H1 (cell line): ENCODE measurements at regions not wholly inside any gene's neighbourhood (a gene's known extent, or its start where the extent isn't known, plus 50 kb on each side); places are given as distances from the start of the nearest gene placed in this dataset.
A peak's percentile ranks its signal among the peaks of the same experiment; 100 is the strongest.

Experiments used
- CTCF ChIA-PET: fragments of 300-600 bp; sonication (Branson Sonifier 250); formaldehyde crosslinking; loops from one replicate; lab custom pipeline; 2021; ENCODE audit not compliant: partially characterized antibody; lab: Charles Lee
- POLR2A ChIA-PET: fragments of 300-600 bp; sonication (Branson Sonifier 250); formaldehyde crosslinking; loops from one replicate; lab custom pipeline; 2021; ENCODE audit warnings: inconsistent platforms; ENCODE audit not compliant: partially characterized antibody; lab: Charles Lee
- DNase-seq, 2 experiments: peaks; one replicate each; pipeline versions ENCODE4 v3.0.0 to v3.0.0-alpha.2; 2010 to 2022; ENCODE audit warnings: low spot score in 2 of 2, low read depth in 1 of 2, mixed read lengths in 1 of 2
- FAIRE-seq: peaks from 2 replicates; lab custom pipeline; 2011; peaks lifted over from hg19 to GRCh38; lab: Jason Lieb, UNC
- H2AFZ ChIP-seq: 2 replicates; pipeline ENCODE4 v1.8.1; 2012; ENCODE audit warnings: low read length, inconsistent platforms
- H2AK5ac ChIP-seq: 2 replicates; pipeline ENCODE4 v1.6.1; 2013; ENCODE audit warnings: low read depth, low read length
- H2BK120ac ChIP-seq: replicated peaks from 2 replicates; pipeline ENCODE3; 2013; ENCODE audit warnings: low read depth, low read length, inconsistent platforms
- H2BK12ac ChIP-seq: 2 replicates; pipeline ENCODE4 v1.6.1; 2013; ENCODE audit warnings: low read depth, low read length
- H2BK15ac ChIP-seq: 2 replicates; pipeline ENCODE4 v1.6.1; 2013; ENCODE audit warnings: low read length
- H2BK20ac ChIP-seq: 2 replicates; pipeline ENCODE4 v1.6.1; 2013; ENCODE audit warnings: low read length
- H2BK5ac ChIP-seq: 2 replicates; pipeline ENCODE4 v1.6.1; 2013; ENCODE audit warnings: low read depth, low read length
- H3K14ac ChIP-seq: 2 replicates; pipeline ENCODE4 v1.6.1; 2013; ENCODE audit warnings: inconsistent platforms; ENCODE audit not compliant: insufficient read length
- H3K18ac ChIP-seq: 2 replicates; pipeline ENCODE4 v1.6.1; 2013; ENCODE audit warnings: low read length; ENCODE audit errors: extremely low read depth
- H3K23ac ChIP-seq: 2 replicates; pipeline ENCODE4 v1.6.1; 2013; ENCODE audit warnings: inconsistent platforms; ENCODE audit not compliant: insufficient read length
- H3K23me2 ChIP-seq: 2 replicates; pipeline ENCODE4 v1.6.1; 2013; ENCODE audit warnings: low read depth, low read length
- H3K27ac ChIP-seq: 2 replicates; pipeline ENCODE4 v1.6.1; 2011; ENCODE audit warnings: low read depth, low read length, inconsistent platforms
- H3K27me3 ChIP-seq, 4 experiments: replicated peaks in 1 of 4; 1 replicate in 1 of 4; 2 replicates in 3 of 4; pipeline versions ENCODE4 v1.6.1 to v1.8.1; 2011 to 2013; ENCODE audit warnings: low read length in 3 of 4, mild to moderate bottlenecking in 3 of 4, inconsistent platforms in 2 of 4, mixed read lengths in 2 of 4, moderate library complexity in 1 of 4; ENCODE audit not compliant: control insufficient read depth in 3 of 4, insufficient read depth in 3 of 4; ENCODE audit errors: extremely low read depth in 1 of 4
- H3K36me3 ChIP-seq, 4 experiments: 2 replicates each; pipeline versions ENCODE4 v1.6.1 to v1.8.1; 2011 to 2013; ENCODE audit warnings: mild to moderate bottlenecking in 4 of 4, low read length in 3 of 4, moderate library complexity in 2 of 4, control low read depth in 1 of 4, inconsistent platforms in 1 of 4; ENCODE audit not compliant: insufficient read depth in 4 of 4, control insufficient read depth in 2 of 4
- H3K4ac ChIP-seq: replicated peaks from 2 replicates; pipeline ENCODE3; 2013; ENCODE audit warnings: low read length, low read depth, mixed read lengths, inconsistent platforms; ENCODE audit not compliant: insufficient read length
- H3K4me1 ChIP-seq, 4 experiments: replicated peaks in 1 of 4; 1 replicate in 1 of 4; 2 replicates in 3 of 4; pipeline versions ENCODE4 v1.6.1 to v1.8.1; 2011 to 2013; ENCODE audit warnings: low read length in 3 of 4, inconsistent platforms in 2 of 4, mixed read lengths in 1 of 4; ENCODE audit not compliant: insufficient read depth in 4 of 4, control insufficient read depth in 3 of 4
- H3K4me2 ChIP-seq, 2 experiments: 2 replicates each; pipeline versions ENCODE4 v1.6.1 to v1.8.1; 2011 to 2013; ENCODE audit warnings: low read depth in 2 of 2, low read length in 2 of 2, control low read depth in 1 of 2, inconsistent platforms in 1 of 2, mild to moderate bottlenecking in 1 of 2; ENCODE audit not compliant: insufficient read depth in 1 of 2
- H3K4me3 ChIP-seq, 4 experiments: fragments of 200-600, 300-600 bp in 1 of 4; sonication (generic), shearing (Covaris generic), sonication (Bioruptor Twin) in 1 of 4; 2 replicates each; pipeline versions ENCODE4 v1.5.1 to v1.8.1; 2011 to 2016; ENCODE audit warnings: low read length in 4 of 4, low read depth in 3 of 4, control low read depth in 2 of 4, inconsistent platforms in 2 of 4, mild to moderate bottlenecking in 2 of 4, mixed read lengths in 1 of 4, moderate library complexity in 1 of 4; ENCODE audit not compliant: insufficient read depth in 2 of 4; ENCODE audit errors: extremely low read depth in 1 of 4
- H3K56ac ChIP-seq: replicated peaks from 2 replicates; pipeline ENCODE3; 2013; ENCODE audit warnings: low read depth, mild to moderate bottlenecking, mixed read lengths, low read length, inconsistent platforms; ENCODE audit not compliant: insufficient read length
- H3K79me1 ChIP-seq: 2 replicates; pipeline ENCODE4 v1.6.1; 2013; ENCODE audit warnings: low read depth, low read length, control low read depth
- H3K79me2 ChIP-seq, 2 experiments: 2 replicates each; pipeline versions ENCODE4 v1.6.1 to v1.8.1; 2012 to 2013; ENCODE audit warnings: low read length in 2 of 2, mild to moderate bottlenecking in 2 of 2, inconsistent platforms in 1 of 2; ENCODE audit not compliant: insufficient read depth in 2 of 2, control insufficient read depth in 1 of 2
- H3K9ac ChIP-seq, 4 experiments: replicated peaks in 1 of 4; 1 replicate in 1 of 4; 2 replicates in 3 of 4; pipeline versions ENCODE4 v1.6.1 to v1.8.1; 2011 to 2013; ENCODE audit warnings: low read depth in 3 of 4, low read length in 3 of 4, control low read depth in 2 of 4, mild to moderate bottlenecking in 2 of 4, moderate library complexity in 2 of 4, inconsistent platforms in 1 of 4; ENCODE audit errors: extremely low read depth in 1 of 4
- H3K9me3 ChIP-seq, 2 experiments: 2 replicates each; pipeline versions ENCODE4 v1.6.1 to v1.8.1; 2012 to 2013; ENCODE audit warnings: mild to moderate bottlenecking in 2 of 2, moderate library complexity in 2 of 2, control low read depth in 1 of 2, inconsistent platforms in 1 of 2, low read depth in 1 of 2, low read length in 1 of 2, mixed read lengths in 1 of 2; ENCODE audit not compliant: insufficient read depth in 2 of 2
- H4K20me1 ChIP-seq, 2 experiments: replicated peaks in 1 of 2; 2 replicates each; pipeline versions ENCODE3 to v1.8.1; 2011 to 2013; ENCODE audit warnings: inconsistent platforms in 2 of 2, low read length in 2 of 2, mild to moderate bottlenecking in 1 of 2; ENCODE audit not compliant: insufficient read depth in 2 of 2, control insufficient read depth in 1 of 2
- H4K5ac ChIP-seq: 2 replicates; pipeline ENCODE4 v1.6.1; 2013; ENCODE audit warnings: low read length, low read depth, mixed read lengths, inconsistent platforms; ENCODE audit not compliant: insufficient read length
- H4K8ac ChIP-seq: 2 replicates; pipeline ENCODE4 v1.8.0; 2013; ENCODE audit warnings: mild to moderate bottlenecking, moderate library complexity, low read length, inconsistent platforms; ENCODE audit not compliant: insufficient read depth; ENCODE audit errors: extremely low read depth
- H4K91ac ChIP-seq: replicated peaks from 2 replicates; pipeline ENCODE3; 2013; ENCODE audit warnings: low read length, mixed read lengths, inconsistent platforms; ENCODE audit not compliant: insufficient read length
- ATF2 ChIP-seq: IDR thresholded peaks from 2 replicates; pipeline ENCODE4 v1.6.1; 2012; ENCODE audit warnings: low read length, inconsistent platforms
- CHD2 ChIP-seq: IDR thresholded peaks from 2 replicates; pipeline ENCODE4 v1.6.1; 2012; ENCODE audit warnings: low read length, improper control_type of control experiment
- CREB1 ChIP-seq: IDR thresholded peaks from 2 replicates; pipeline ENCODE4 v1.6.1; 2012; ENCODE audit warnings: inconsistent platforms
- HDAC6 ChIP-seq: IDR thresholded peaks from one replicate; pipeline ENCODE4 v1.7.1; 2012; ENCODE audit warnings: low read depth, mild to moderate bottlenecking, inconsistent platforms, low read length, moderate library complexity
- NANOG ChIP-seq: IDR thresholded peaks from 2 replicates; pipeline ENCODE4 v1.6.1; 2011; ENCODE audit warnings: low read length, low read depth, mild to moderate bottlenecking, inconsistent platforms; ENCODE audit not compliant: insufficient read depth, poor library complexity, severe bottlenecking
- NRF1 ChIP-seq: IDR thresholded peaks from 2 replicates; pipeline ENCODE4 v1.6.1; 2011; ENCODE audit warnings: mild to moderate bottlenecking, low read depth, low read length, improper control_type of control experiment
- SAP30 ChIP-seq: fragments of 300-600 bp; sonication (generic); IDR thresholded peaks from 2 replicates; pipeline ENCODE4 v1.7.1; 2012; ENCODE audit warnings: low read length, moderate library complexity, mild to moderate bottlenecking, inconsistent platforms; ENCODE audit not compliant: insufficient read depth, insufficient replicate concordance
- SP1 ChIP-seq: IDR thresholded peaks from 2 replicates; pipeline ENCODE4 v1.6.1; 2011; ENCODE audit warnings: low read depth, low read length
- SP2 ChIP-seq: IDR thresholded peaks from 2 replicates; pipeline ENCODE4 v1.6.1; 2012; ENCODE audit warnings: mild to moderate bottlenecking, low read length, inconsistent platforms
- SUZ12 ChIP-seq: fragments of 200-600 bp; sonication (generic); IDR thresholded peaks from 2 replicates; pipeline ENCODE4 v1.6.1; 2012; ENCODE audit warnings: mild to moderate bottlenecking, inconsistent platforms, low read length, moderate library complexity, mixed read lengths
- TAF1 ChIP-seq: IDR thresholded peaks from 2 replicates; pipeline ENCODE4 v1.6.1; 2011; ENCODE audit warnings: mild to moderate bottlenecking, low read depth, low read length
- YY1 ChIP-seq: IDR thresholded peaks from 2 replicates; pipeline ENCODE4 v1.6.1; 2011; ENCODE audit warnings: low read depth, mild to moderate bottlenecking, low read length
- WGBS, 2 experiments: shearing (Covaris generic) in 1 of 2; methylation state at CpG; one replicate each; pipeline versions ENCODE4 v1.1.6 to v1.1.7; 2013 to 2015; ENCODE audit warnings: low lambda C conversion rate in 2 of 2, mixed read lengths in 2 of 2, inconsistent platforms in 1 of 2, low coverage in 1 of 2, missing lambda C conversion rate in 1 of 2; ENCODE audit not compliant: insufficient replicate concordance in 2 of 2, insufficient coverage in 1 of 2, insufficient read length in 1 of 2; ENCODE audit errors: extremely low coverage in 1 of 2, missing lambda C conversion rate in 1 of 2; 5-methylcytosine and 5-hydroxymethylcytosine counted together

GRCh38 chr22:49325531-49326395 lies 501.9 kb downstream of the BRD1 start:
- Histone ChIP-seq H3K27me3 (no peaks in the 10 kb centered on the region), H3K56ac (no peak overlapping the region), H4K8ac (no peak overlapping the region), H3K18ac (no peak overlapping the region), H3K9ac (no peak overlapping the region), H3K36me3 (no peaks in the 10 kb centered on the region), H3K4me1 (peaks cover 0 to 2% (median 0%) of the 10 kb centered on the region in 4 experiments; a peak in 3 of 7 replicates), H2BK5ac (no peak overlapping the region), H3K4me2 (no peak overlapping the region), H2AFZ (no peak overlapping the region), H2AK5ac (no peak overlapping the region), H3K14ac (no peak overlapping the region), H3K79me2 (no peaks in the 10 kb centered on the region), H3K23me2 (peaks cover 5% of the 10 kb centered on the region; the same call in 1 of the 2 replicates), H3K9me3 (no peaks in the 10 kb centered on the region; a peak in 1 of 4 replicates), H2BK20ac (no peak overlapping the region), H3K79me1 (no peaks in the 10 kb centered on the region), H4K5ac (no peak overlapping the region), H3K4me3 (no peak overlapping the region), H2BK12ac (no peak overlapping the region), H4K91ac (no peak overlapping the region), H3K4ac (no peak overlapping the region), H3K27ac (no peak overlapping the region), H2BK120ac (no peak overlapping the region), H2BK15ac (no peak overlapping the region), H4K20me1 (peaks cover 0 to 6% of the 10 kb centered on the region in 2 experiments), H3K23ac (no peak overlapping the region)
- WGBS, 2 experiments = 88% methylated on average over 25 of the region's 25 CpGs; no CpG with 5 or more reads in 1 of the 2 experiments
- peak in 1 of 2 experiments; percentile 33 for DNase-seq
- FAIRE-seq = no peak
- POLR2A ChIA-PET = no interaction called here
- CTCF ChIA-PET = no interaction called here
- TF ChIP-seq NANOG = no peak
- no peak for TF ChIP-seq CHD2
- no peak for TF ChIP-seq NRF1
- no peak for TF ChIP-seq SUZ12
- TF ChIP-seq HDAC6 = no peak
- TF ChIP-seq SP1 = no peak
- no peak for TF ChIP-seq CREB1
- TF ChIP-seq SP2 = no peak
- no peak for TF ChIP-seq ATF2
- no peak for TF ChIP-seq TAF1
- no peak for TF ChIP-seq SAP30
- TF ChIP-seq YY1 = no peak
